HEK293T (cell line): ENCODE measurements at regions not wholly inside any gene's neighbourhood (a gene's known extent, or its start where the extent isn't known, plus 50 kb on each side); places are given as distances from the start of the nearest gene placed in this dataset.

ENCODE experiments used
- ARNT ChIP-seq: fragments of 450-650 bp; IDR thresholded peaks from 2 replicates; pipeline ENCODE4 v1.6.1; 2017; ENCODE audit warnings: mild to moderate bottlenecking
- BHLHE40 ChIP-seq: fragments of 450-650 bp; IDR thresholded peaks from 2 replicates; pipeline ENCODE4 v1.6.1; 2016; ENCODE audit warnings: mild to moderate bottlenecking, moderate library complexity, borderline replicate concordance
- CTBP1 ChIP-seq: fragments of 450-650 bp; IDR thresholded peaks from 2 replicates; pipeline ENCODE4 v1.6.1; 2016; ENCODE audit warnings: borderline replicate concordance
- HDGF ChIP-seq: fragments of 450-650 bp; IDR thresholded peaks from 2 replicates; pipeline ENCODE4 v1.6.1; 2017; ENCODE audit warnings: antibody characterized with exemption, borderline replicate concordance
- L3MBTL2 ChIP-seq: fragments of 450-650 bp; conservative IDR thresholded peaks from 2 replicates; pipeline ENCODE4 v1.6.1; 2016; ENCODE audit warnings: mild to moderate bottlenecking
- NFRKB ChIP-seq: fragments of 450-650 bp; IDR thresholded peaks from 2 replicates; pipeline ENCODE4 v1.6.1; 2016; ENCODE audit warnings: mild to moderate bottlenecking, moderate library complexity
- SP1 ChIP-seq: fragments of 450-650 bp; IDR thresholded peaks from 2 replicates; pipeline ENCODE4 v1.6.1; 2017
- ZNF384 ChIP-seq: fragments of 450-650 bp; IDR thresholded peaks from 2 replicates; pipeline ENCODE4 v1.6.1; 2016
- TF ChIP-seq, protein P1 (sequence below): fragments of 450-650 bp; IDR thresholded peaks from 2 replicates; pipeline ENCODE4 v1.6.1; 2016

DNA sequence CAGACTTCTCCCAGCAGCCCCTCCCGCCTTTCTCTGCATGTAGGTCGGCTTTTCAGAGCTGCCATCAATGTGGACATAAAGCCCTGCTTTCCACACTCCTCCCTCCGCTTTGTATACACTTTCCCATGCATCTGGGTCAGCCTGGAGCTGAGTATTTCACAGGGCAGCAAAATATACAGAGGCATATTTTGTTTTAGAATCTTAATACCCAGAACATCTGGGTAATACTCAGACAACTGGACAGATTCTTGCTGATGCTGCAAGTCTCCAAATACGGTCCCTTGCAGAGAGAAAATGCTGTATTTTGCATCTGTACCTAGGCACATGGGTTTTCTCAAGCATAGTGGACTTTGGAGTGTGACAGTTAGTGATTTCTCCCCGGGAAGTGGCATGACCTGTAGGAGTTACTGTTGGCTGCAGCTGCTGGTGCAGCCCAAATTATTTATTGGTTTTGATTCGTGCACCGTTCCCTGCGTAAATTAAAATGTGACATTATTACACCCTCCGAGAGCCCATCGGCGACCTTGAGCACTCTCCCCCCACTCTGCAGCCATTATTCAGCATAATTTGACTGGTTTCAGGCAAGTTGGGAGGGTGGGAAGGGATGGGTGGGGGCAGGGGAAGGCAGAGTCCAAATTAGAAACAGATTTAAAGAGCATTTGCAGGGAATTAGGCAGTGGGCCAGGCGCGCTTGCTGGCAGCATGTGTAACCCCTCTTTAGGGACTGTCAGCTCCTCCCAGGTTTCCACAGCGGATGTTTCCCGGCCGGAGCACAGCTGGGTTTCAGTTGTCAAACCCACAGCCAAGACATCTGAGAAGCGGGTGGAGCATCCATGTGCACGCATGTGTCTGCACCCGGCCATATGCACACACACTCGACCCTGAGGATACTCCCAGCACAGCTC, 100.8 kb downstream of the CPN2 start:
- TF ChIP-seq ARNT (no peak), ZNF384 (no peak), SP1 (no peak), L3MBTL2 (no peak), CTBP1 (no peak), NFRKB (no peak), HDGF (no peak), BHLHE40 (no peak)
- TF ChIP-seq, protein P1, sequence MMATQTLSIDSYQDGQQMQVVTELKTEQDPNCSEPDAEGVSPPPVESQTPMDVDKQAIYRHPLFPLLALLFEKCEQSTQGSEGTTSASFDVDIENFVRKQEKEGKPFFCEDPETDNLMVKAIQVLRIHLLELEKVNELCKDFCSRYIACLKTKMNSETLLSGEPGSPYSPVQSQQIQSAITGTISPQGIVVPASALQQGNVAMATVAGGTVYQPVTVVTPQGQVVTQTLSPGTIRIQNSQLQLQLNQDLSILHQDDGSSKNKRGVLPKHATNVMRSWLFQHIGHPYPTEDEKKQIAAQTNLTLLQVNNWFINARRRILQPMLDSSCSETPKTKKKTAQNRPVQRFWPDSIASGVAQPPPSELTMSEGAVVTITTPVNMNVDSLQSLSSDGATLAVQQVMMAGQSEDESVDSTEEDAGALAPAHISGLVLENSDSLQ: no peak
